ENCODE measurements at regions not wholly inside any gene's neighbourhood (a gene's known extent, or its start where the extent isn't known, plus 50 kb on each side); places are given as distances from the start of the nearest gene placed in this dataset.

- no peak for TF ChIP-seq CTCF (conservative IDR thresholded peaks at IDR 0.05; ENCODE audit: low read depth, low read length)
- no peak for TF ChIP-seq EZH2 (IDR thresholded peaks at IDR 0.05; ENCODE audit: borderline replicate concordance, low read depth, low read length, poor library complexity, severe bottlenecking)
Measured at GRCh38 chr13:83987394-83987793, 105.1 kb upstream of the SLITRK1 start.
